OCI-LY3 (cell line): ENCODE measurements at regions not wholly inside any gene's neighbourhood (a gene's known extent, or its start where the extent isn't known, plus 50 kb on each side); places are given as distances from the start of the nearest gene placed in this dataset.

Experiments used
- EZH2phosphoT487 ChIP-seq: fragments of 200-600 bp; shearing (Covaris generic); IDR thresholded peaks from 2 replicates; pipeline ENCODE4 v1.6.1; 2018; ENCODE audit warnings: antibody characterized with exemption, mixed run types, low read depth
- TF ChIP-seq, protein P1 (sequence below): fragments of 200-600, 300-600 bp; sonication (generic); IDR thresholded peaks from 2 replicates; pipeline ENCODE4 v1.5.1; 2014; ENCODE audit warnings: antibody characterized with exemption, low read length, low read depth

GRCh38 chrX:150293311-150294013, 69.7 kb upstream of the MAMLD1 start:
- TF ChIP-seq, protein P1, sequence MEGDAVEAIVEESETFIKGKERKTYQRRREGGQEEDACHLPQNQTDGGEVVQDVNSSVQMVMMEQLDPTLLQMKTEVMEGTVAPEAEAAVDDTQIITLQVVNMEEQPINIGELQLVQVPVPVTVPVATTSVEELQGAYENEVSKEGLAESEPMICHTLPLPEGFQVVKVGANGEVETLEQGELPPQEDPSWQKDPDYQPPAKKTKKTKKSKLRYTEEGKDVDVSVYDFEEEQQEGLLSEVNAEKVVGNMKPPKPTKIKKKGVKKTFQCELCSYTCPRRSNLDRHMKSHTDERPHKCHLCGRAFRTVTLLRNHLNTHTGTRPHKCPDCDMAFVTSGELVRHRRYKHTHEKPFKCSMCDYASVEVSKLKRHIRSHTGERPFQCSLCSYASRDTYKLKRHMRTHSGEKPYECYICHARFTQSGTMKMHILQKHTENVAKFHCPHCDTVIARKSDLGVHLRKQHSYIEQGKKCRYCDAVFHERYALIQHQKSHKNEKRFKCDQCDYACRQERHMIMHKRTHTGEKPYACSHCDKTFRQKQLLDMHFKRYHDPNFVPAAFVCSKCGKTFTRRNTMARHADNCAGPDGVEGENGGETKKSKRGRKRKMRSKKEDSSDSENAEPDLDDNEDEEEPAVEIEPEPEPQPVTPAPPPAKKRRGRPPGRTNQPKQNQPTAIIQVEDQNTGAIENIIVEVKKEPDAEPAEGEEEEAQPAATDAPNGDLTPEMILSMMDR: no peak
- TF ChIP-seq EZH2phosphoT487: no peak
